ENCODE measurements at regions not wholly inside any gene's neighbourhood (a gene's known extent, or its start where the extent isn't known, plus 50 kb on each side); places are given as distances from the start of the nearest gene placed in this dataset.
A peak's percentile ranks its signal among the peaks of the same experiment; 100 is the strongest.

- no peak for DNase-seq (ENCODE audit: low spot score)
Observed at GRCh38 chr10:107420196-107420595, 255.7 kb upstream of the SORCS1 start.

DNA sequence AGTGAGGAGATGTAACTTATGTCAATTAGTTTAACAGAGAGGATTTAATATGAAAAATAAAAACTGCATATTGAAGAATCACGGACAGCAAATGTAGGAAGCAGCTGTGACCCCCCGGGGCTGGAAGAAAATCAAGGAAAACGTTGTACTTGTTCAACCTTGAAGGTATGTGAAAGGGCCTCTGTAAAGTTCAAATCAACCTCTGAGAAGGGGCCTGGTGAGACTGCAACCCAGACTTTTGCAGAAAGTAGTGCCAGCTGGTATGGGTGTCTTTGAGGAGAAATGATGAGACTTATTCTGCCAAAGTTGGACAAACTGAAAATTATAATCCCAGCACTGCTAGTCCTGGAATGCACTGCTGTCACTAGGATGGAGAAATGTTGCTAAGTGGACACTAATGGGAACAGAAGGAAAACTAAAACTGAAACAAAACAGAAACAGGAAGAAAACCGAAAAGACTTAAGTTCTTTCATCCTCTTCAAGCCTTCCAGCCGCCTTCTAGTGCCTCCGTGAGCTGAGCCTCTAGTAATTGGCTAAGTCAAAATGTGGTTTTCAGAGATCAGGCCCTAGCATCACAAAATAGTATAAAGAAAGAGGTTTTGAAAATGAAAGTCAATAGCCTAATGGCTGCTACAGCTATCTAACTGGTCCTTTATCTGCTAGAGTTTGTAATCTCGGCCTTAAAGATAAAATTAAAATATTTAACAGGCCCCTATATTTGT is 253.7 kb upstream of the SORCS1 start:
- no peak for DNase-seq (ENCODE audit: low spot score)

- no peak for DNase-seq (ENCODE audit: low spot score)
Observed at GRCh38 chr10:107417446-107417845, 252.9 kb upstream of the SORCS1 start.

- DNase-seq (ENCODE audit: low spot score) = no peak
Observed at GRCh38 chr10:107415446-107415845, 250.9 kb upstream of the SORCS1 start.

DNA sequence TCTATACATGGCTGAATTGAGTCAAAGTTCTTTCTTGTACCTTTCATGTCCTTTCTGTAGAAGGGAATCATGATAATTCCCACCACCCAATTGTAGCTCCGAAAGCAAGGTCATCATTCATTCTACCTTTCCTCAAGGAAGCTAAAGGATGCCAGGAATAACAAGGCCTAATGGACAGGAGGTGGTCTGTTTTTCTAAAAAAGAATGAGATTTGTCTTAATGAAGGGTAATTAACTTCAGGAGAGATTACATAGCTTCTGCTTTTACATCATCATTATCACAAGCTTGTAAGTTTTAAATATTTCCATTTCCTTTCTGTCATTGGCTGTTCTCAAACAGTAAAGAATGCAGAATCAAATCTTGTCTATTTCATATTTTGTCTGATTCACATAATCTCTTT is 249.5 kb upstream of the SORCS1 start:
- no peak for DNase-seq (ENCODE audit: low spot score)

GRCh38 chr10:107409522-107409921 is 245.0 kb upstream of the SORCS1 start:
- DNase-seq (ENCODE audit: low spot score) = peak; percentile 38

GRCh38 chr10:107398115-107398514 is 233.6 kb upstream of the SORCS1 start:
- no peak for DNase-seq (ENCODE audit: low spot score)

DNA sequence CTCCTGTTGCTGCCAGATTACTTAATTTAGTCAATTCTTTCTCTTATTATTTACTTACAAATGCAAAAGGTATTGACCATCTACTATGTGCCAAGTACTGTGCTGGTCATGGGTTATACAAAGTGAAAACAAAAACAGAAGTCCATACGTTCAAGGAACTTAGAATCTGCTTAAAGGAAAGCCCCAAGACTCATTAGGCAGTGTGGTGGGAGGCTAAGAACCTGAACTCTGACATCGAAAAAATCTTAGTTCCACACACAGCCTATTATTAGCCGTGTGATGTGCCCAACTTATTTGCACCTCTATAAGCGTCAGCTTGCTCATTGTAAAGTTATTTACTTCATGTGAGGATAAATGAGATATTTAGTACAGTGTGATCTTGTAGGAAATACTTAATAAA is 227.4 kb upstream of the SORCS1 start:
- no peak for DNase-seq (ENCODE audit: low spot score)

DNA sequence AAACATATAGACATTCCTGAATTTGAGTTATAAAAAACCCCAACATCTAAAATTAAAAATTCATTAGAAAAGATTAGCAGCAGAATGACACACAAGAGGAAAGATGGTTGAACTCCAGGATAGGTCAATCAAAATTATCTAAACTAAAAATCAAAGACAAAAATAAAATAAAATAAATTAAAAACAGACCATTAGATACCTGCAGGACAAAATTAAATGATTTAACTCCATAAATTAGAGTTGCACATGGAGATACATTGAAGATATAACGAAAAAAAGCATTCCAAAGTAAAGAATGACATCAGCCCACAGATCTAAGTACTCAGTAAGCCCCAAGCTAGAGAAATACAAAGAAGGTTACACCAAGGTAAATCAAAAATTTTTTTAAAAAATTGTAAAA is 226.1 kb upstream of the SORCS1 start:
- no peak for DNase-seq (ENCODE audit: low spot score)

- DNase-seq (ENCODE audit: low spot score) = no peak
Observed at GRCh38 chr10:107383357-107383756, 218.9 kb upstream of the SORCS1 start.

DNA sequence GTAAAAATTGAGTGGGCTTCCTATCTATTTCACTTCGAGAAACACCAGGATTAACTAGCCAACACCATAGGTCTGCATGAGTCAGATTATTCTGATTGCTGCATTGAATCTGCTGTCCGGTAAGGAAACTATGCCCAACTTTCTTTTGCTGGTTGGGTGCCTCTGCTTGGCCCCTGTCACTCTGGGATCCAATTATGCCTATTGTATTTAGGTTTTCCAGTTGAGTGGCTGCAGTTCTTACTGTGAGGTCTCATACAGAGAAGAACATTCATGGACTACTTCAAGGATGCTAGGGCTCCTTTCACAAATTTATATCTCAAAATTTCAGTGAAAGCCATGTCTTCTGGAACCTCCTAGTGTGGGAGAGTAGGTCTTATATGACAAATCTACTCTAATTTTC is 215.1 kb upstream of the SORCS1 start:
- no peak for DNase-seq (ENCODE audit: low spot score)

DNA sequence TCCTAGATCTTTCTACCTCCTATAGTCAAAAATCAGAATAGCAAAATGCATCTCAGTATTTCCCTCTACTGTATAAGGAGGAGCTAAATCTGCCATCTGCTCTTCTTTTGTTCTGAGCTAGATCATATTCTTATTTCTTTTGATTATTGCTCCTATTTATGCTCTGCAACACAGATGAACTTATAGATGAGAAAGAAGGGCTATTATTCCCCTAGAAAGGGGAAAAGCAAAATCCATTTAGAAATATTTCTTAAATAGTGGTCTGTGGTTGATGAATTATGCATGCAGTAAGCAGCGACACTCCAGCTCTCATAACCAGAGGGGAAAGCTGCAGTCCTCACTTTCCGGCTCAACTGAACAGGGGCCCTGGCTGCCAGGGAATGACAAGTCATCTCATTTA is 207.3 kb upstream of the SORCS1 start:
- no peak for DNase-seq (ENCODE audit: low spot score)

GRCh38 chr10:107364872-107365271 is 200.4 kb upstream of the SORCS1 start:
- no peak for DNase-seq (ENCODE audit: low spot score)

DNA sequence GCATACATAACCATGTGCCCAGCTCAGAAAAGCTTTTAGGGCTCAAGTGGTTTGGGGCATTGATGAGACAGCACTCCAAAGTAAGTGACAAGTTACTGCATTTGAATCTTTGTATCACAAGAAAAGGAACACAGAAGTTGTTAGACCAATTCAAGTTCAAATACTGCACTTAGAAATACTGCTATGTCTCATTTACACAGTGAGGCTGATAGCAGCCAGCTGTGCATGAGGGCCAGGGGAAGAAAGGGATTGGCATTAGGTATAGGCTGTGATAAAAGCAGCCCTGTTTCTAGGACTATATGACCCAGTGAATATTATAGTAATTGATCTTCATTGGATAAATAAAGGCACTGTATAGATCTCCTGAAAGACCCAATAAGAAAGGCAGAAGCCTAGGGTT is 197.8 kb upstream of the SORCS1 start:
- no peak for DNase-seq (ENCODE audit: low spot score)

DNA sequence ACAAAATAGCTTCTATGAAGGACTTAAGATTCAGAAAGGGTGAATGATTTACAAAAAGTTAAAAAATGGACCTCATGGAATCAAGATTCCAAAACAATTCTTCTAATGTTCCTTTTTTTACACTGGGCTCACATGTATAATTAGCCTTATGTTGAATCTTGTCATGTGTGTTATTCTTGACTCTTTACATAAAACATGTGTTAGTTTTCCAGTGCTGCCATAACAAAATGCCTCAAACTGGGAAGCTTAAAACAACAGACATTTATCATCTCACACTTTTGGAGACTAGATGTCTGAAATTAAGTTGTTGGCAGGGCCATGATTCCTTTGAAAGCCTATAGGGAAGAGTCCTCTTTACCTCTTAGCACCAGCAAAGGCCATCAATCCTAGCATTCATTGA is 192.5 kb upstream of the SORCS1 start:
- no peak for DNase-seq (ENCODE audit: low spot score)

GRCh38 chr10:107356396-107356795 is 191.9 kb upstream of the SORCS1 start:
- no peak for DNase-seq (ENCODE audit: low spot score)

DNA sequence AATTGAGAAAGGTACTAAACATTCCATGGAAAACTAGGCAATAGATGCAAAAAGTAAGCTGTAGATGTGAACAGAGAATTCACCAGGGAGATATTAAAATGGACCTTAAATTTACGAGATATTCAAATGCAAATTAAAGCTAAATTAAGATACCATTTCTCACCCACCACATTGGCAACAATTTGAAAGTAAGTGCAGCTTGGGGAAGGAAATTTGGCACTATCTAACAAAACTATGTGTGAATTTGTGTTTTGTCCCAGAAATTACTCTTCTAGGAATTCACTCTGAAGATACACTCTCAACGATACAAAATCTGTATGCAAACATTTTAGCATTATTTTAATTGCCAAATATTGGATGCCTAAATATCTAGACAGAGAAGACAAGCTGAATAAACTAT is 178.2 kb upstream of the SORCS1 start:
- no peak for DNase-seq (ENCODE audit: low spot score)

DNA sequence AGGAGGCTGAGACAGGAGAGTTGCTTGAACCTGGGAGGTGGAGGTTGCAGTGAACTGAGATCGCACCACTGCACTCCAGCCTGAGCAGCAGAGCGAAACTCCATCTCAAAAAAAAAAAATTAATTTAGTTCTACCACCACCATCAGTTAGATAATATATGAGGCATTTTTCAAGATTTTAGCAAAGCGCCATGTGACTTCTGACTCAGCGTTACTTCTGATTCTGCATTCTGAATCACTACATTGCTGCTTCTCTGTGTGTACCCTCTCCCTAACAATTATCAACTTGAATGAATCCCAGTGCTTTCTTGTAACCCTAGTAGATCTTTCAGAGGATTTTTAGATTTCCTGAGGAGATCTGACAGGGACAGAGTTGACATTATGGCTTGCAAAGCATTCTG is 176.8 kb upstream of the SORCS1 start:
- DNase-seq (ENCODE audit: low spot score) = no peak

DNA sequence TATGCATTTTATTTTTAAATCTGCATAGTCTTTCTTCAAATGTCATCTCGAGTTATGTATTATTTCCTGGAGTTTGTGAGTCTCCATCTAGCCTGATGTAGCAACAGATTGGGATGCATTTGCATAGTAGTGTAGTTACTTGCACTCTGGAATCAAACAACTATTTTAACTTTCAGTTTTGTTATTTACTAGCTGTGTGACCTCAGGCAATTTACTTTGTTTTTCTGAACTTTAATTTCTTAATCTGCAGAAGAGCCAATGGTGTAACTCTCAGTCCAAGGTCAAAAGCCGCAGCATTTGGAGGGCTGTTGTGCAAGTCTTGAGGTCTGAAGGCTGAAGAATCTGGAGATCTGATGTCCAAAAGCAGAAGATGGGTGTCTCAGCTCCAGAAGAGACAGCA is 175.8 kb upstream of the SORCS1 start:
- DNase-seq (ENCODE audit: low spot score) = no peak

- DNase-seq (ENCODE audit: low spot score) = no peak
Observed at GRCh38 chr10:107336061-107336460, 171.6 kb upstream of the SORCS1 start.

GRCh38 chr10:107317592-107317991 is 153.1 kb upstream of the SORCS1 start:
- no peak for DNase-seq (ENCODE audit: low spot score)

- DNase-seq (ENCODE audit: low spot score) = no peak
Observed at GRCh38 chr10:107303203-107303602, 138.7 kb upstream of the SORCS1 start.

DNA sequence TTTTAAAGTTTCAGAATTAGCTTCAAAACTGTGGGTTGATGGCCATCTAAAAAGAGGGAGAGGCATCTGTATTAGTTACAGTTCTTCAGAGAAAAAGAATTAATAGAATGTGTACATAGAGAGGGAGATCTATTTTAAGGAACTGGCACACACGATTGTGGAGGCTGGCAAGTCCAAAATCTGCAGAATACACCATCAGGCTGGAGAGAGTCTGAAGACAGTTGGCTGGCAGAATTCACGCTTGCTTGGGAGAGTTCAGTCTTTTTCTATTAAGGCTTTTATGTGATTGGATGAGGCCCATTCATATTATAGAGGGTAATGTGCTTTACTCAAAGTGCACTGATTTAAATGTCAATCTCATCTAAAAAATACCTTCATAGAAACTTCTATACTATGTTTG is 135.1 kb upstream of the SORCS1 start:
- no peak for DNase-seq (ENCODE audit: low spot score)

DNA sequence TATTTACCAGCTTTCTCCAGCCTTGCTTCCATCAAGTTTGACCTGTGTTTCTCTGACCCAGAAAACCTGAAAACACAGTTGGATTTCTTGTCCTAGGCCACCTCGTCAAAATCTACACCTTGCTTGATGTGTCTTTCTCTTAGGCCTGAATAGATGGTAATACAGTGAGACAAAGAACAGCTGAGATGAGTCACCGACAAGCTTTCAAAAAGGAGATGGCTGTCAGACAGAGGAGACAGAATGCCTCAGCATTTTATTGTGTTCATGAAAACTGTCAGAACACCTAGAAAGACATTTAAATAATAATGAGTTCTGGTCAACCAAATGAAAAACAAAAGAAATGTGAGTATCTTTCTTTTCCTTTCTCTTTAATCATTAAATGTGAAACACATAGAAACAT is 119.7 kb upstream of the SORCS1 start:
- no peak for DNase-seq (ENCODE audit: low spot score)

Data from HT-29 (cell line).